ENCODE measurements at regions not wholly inside any gene's neighbourhood (a gene's known extent, or its start where the extent isn't known, plus 50 kb on each side); places are given as distances from the start of the nearest gene placed in this dataset.
A peak's percentile ranks its signal among the peaks of the same experiment; 100 is the strongest.
"Not testable (repeated sequence)": the region's sequence is repeated elsewhere in the genome, so short reads cannot be mapped to it uniquely, and the experiment has no call there.

DNA sequence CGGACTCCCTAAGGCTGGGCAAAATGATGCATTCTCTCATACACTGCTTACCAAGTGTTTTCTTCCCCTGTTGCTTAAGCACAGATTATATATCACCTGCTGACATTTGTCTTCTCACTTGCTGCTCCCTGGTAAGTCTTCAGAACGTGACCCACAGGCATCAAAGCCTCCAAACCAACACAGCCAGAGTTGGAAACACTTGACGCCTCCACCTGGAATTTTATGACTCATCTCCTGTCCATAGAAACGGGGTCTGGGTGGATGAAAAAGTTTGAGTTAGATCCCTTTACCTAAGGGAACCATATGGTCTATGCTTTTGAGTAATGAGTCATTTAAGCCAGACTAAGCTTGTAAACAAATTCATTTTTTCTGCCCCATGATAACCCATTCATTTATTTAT lies 251.6 kb downstream of the USP46 start:
- Histone ChIP-seq H3K9ac (ENCODE audit: low read length) (no peak overlapping the region), H3K9me3 (ENCODE audit: insufficient read depth, low read depth, low read length) (no peaks in the 10 kb centered on the region), H2AFZ (ENCODE audit: low read depth, low read length) (no peak overlapping the region), H3K79me2 (ENCODE audit: insufficient read depth, low read length) (no peaks in the 10 kb centered on the region), H3K4me2 (ENCODE audit: low read length) (no peak overlapping the region), H3K27ac (ENCODE audit: low read depth, low read length) (no peak overlapping the region), H4K20me1 (ENCODE audit: insufficient read depth, low read length) (no peaks in the 10 kb centered on the region), H3K36me3 (ENCODE audit: insufficient read depth, low read length) (no peaks in the 10 kb centered on the region), H3K4me1 (ENCODE audit: insufficient read depth, low read length) (no peaks in the 10 kb centered on the region), H3K27me3 (ENCODE audit: insufficient read depth, low read length) (no peaks in the 10 kb centered on the region), H3K4me3 (ENCODE audit: insufficient read depth, low read depth, low read length) (no peak overlapping the region)
- TF ChIP-seq EZH2 (IDR thresholded peaks at IDR 0.05; ENCODE audit: insufficient read depth, low read length): no peak
- no peak for TF ChIP-seq CTCF (IDR thresholded peaks at IDR 0.05; ENCODE audit: insufficient read depth, low read depth, low read length)
- H3K27me3 Mint-ChIP-seq (ENCODE audit: low read depth, unreplicated experiment): no peaks in the 10 kb centered on the region
- H3K27ac Mint-ChIP-seq (ENCODE audit: unreplicated experiment): no peak overlapping the region
- peaks cover 3% of the 10 kb centered on the region for H3K9me3 Mint-ChIP-seq (ENCODE audit: unreplicated experiment)
- DNase-seq (ENCODE audit: low read depth) (no peak), FAIRE-seq (no peak)
- H3K4me3 Mint-ChIP-seq (ENCODE audit: unreplicated experiment): no peak overlapping the region
- peaks cover 17% of the 10 kb centered on the region for H3K4me1 Mint-ChIP-seq (ENCODE audit: low read depth, unreplicated experiment)
- H3K36me3 Mint-ChIP-seq (ENCODE audit: low read depth, unreplicated experiment): no peaks in the 10 kb centered on the region

- H3K4me1 Mint-ChIP-seq (ENCODE audit: low read depth, unreplicated experiment): peaks cover 17% of the 10 kb centered on the region
- Histone ChIP-seq H3K4me3 (ENCODE audit: insufficient read depth, low read depth, low read length) (no peak overlapping the region), H3K4me2 (ENCODE audit: low read length) (no peak overlapping the region), H3K79me2 (ENCODE audit: insufficient read depth, low read length) (no peaks in the 10 kb centered on the region), H3K36me3 (ENCODE audit: insufficient read depth, low read length) (no peaks in the 10 kb centered on the region), H3K27ac (ENCODE audit: low read depth, low read length) (no peak overlapping the region), H3K9me3 (ENCODE audit: insufficient read depth, low read depth, low read length) (no peaks in the 10 kb centered on the region), H3K4me1 (ENCODE audit: insufficient read depth, low read length) (no peaks in the 10 kb centered on the region), H3K27me3 (ENCODE audit: insufficient read depth, low read length) (no peaks in the 10 kb centered on the region), H4K20me1 (ENCODE audit: insufficient read depth, low read length) (no peaks in the 10 kb centered on the region), H2AFZ (ENCODE audit: low read depth, low read length) (no peak overlapping the region), H3K9ac (ENCODE audit: low read length) (no peak overlapping the region)
- H3K27ac Mint-ChIP-seq (ENCODE audit: unreplicated experiment): peak overlapping the region; percentile 43
- no peak overlapping the region for H3K4me3 Mint-ChIP-seq (ENCODE audit: unreplicated experiment)
- DNase-seq (ENCODE audit: low read depth) (no peak), FAIRE-seq (no peak)
- H3K9me3 Mint-ChIP-seq (ENCODE audit: unreplicated experiment): peaks cover 5% of the 10 kb centered on the region
- peaks cover 3% of the 10 kb centered on the region for H3K27me3 Mint-ChIP-seq (ENCODE audit: low read depth, unreplicated experiment)
- H3K36me3 Mint-ChIP-seq (ENCODE audit: low read depth, unreplicated experiment): no peaks in the 10 kb centered on the region
- TF ChIP-seq CTCF (IDR thresholded peaks at IDR 0.05; ENCODE audit: insufficient read depth, low read depth, low read length): no peak
- TF ChIP-seq EZH2 (IDR thresholded peaks at IDR 0.05; ENCODE audit: insufficient read depth, low read length): no peak
Measured at GRCh38 chr4:52408032-52408431, 251.1 kb downstream of the USP46 start.

DNA sequence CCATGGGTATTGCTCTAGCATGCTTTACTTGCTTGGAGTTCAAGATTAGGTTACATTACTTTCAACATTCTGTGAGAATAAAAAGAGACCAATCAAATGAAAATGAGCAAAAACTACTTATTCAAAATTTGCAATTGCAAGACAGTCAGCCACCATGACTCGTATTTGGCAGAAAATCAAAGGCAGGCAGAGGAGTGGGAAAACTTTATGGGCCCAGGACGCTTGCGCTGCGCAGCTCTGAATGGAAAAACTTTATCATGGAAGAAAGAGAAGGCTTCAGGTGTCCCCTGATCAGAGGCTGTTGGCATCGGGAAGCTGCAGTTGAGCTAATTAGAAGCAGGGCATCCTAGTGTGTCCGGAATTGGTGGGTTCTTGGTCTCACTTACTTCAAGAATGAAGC lies 250.6 kb downstream of the USP46 start:
- H3K4me2 ChIP-seq (ENCODE audit: low read length): no peak overlapping the region
- DNase-seq (ENCODE audit: low read depth) (no peak), FAIRE-seq (no peak)
- Mint-ChIP-seq H3K4me3 (ENCODE audit: unreplicated experiment) (no peak overlapping the region), H3K27ac (ENCODE audit: unreplicated experiment) (no peak overlapping the region), H3K9me3 (ENCODE audit: unreplicated experiment) (peaks cover 6% of the 10 kb centered on the region), H3K4me1 (ENCODE audit: low read depth, unreplicated experiment) (peaks cover 17% of the 10 kb centered on the region), H3K27me3 (ENCODE audit: low read depth, unreplicated experiment) (peaks cover 3% of the 10 kb centered on the region), H3K36me3 (ENCODE audit: low read depth, unreplicated experiment) (no peaks in the 10 kb centered on the region)
- H2AFZ ChIP-seq (ENCODE audit: low read depth, low read length): no peak overlapping the region
- TF ChIP-seq CTCF (IDR thresholded peaks at IDR 0.05; ENCODE audit: insufficient read depth, low read depth, low read length) (no peak), EZH2 (IDR thresholded peaks at IDR 0.05; ENCODE audit: insufficient read depth, low read length) (no peak)
- H3K4me1 ChIP-seq (ENCODE audit: insufficient read depth, low read length): no peaks in the 10 kb centered on the region
- no peak overlapping the region for H3K9ac ChIP-seq (ENCODE audit: low read length)
- H3K27me3 ChIP-seq (ENCODE audit: insufficient read depth, low read length): no peaks in the 10 kb centered on the region
- H3K9me3 ChIP-seq (ENCODE audit: insufficient read depth, low read depth, low read length): no peaks in the 10 kb centered on the region
- no peak overlapping the region for H3K4me3 ChIP-seq (ENCODE audit: insufficient read depth, low read depth, low read length)
- H3K27ac ChIP-seq (ENCODE audit: low read depth, low read length): no peak overlapping the region
- H3K79me2 ChIP-seq (ENCODE audit: insufficient read depth, low read length): no peaks in the 10 kb centered on the region
- no peaks in the 10 kb centered on the region for H3K36me3 ChIP-seq (ENCODE audit: insufficient read depth, low read length)
- no peaks in the 10 kb centered on the region for H4K20me1 ChIP-seq (ENCODE audit: insufficient read depth, low read length)

DNA sequence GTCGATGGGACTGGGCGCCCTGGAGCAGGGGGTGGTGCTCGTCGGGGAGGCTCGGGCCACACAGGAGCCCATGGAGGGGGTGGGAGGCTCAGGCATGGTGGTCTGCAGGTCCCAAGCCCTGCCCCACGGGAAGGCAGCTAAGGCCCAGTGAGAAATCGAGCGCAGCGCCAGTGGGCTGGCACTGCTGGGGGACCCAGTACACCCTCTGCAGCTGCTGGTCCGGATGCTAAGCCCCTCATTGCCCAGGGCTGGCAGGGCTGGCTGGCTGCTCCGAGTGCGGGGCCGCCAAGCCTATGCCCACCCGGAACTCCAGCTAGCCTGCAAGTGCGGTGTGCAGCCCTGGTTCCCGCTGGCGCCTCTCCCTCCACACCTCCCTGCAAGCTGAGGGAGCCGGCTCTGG lies 249.3 kb downstream of the USP46 start:
- not testable (repeated sequence) for H3K27me3 Mint-ChIP-seq (ENCODE audit: low read depth, unreplicated experiment); H3K36me3 Mint-ChIP-seq (ENCODE audit: low read depth, unreplicated experiment); H3K9ac ChIP-seq (ENCODE audit: low read length); H3K9me3 Mint-ChIP-seq (ENCODE audit: unreplicated experiment); H3K4me2 ChIP-seq (ENCODE audit: low read length); H4K20me1 ChIP-seq (ENCODE audit: insufficient read depth, low read length); H3K4me3 Mint-ChIP-seq (ENCODE audit: unreplicated experiment); H3K79me2 ChIP-seq (ENCODE audit: insufficient read depth, low read length); FAIRE-seq; H3K4me1 ChIP-seq (ENCODE audit: insufficient read depth, low read length); DNase-seq (ENCODE audit: low read depth); H3K4me3 ChIP-seq (ENCODE audit: insufficient read depth, low read depth, low read length); H3K9me3 ChIP-seq (ENCODE audit: insufficient read depth, low read depth, low read length); H3K27ac Mint-ChIP-seq (ENCODE audit: unreplicated experiment); H3K27me3 ChIP-seq (ENCODE audit: insufficient read depth, low read length); H2AFZ ChIP-seq (ENCODE audit: low read depth, low read length); H3K36me3 ChIP-seq (ENCODE audit: insufficient read depth, low read length); H3K27ac ChIP-seq (ENCODE audit: low read depth, low read length)
- H3K4me1 Mint-ChIP-seq (ENCODE audit: low read depth, unreplicated experiment): peaks cover 17% of the 10 kb centered on the region
